ENCODE measurements at regions not wholly inside any gene's neighbourhood (a gene's known extent, or its start where the extent isn't known, plus 50 kb on each side); places are given as distances from the start of the nearest gene placed in this dataset.

GRCh38 chr6:73879501-73880293, 183.7 kb downstream of the CD109 start:
- Histone ChIP-seq H4K20me1 (replicated peaks; ENCODE audit: control insufficient read depth, insufficient read depth, low read length) (no peaks in the 10 kb centered on the region), H3K27ac (ENCODE audit: extremely low read depth, low read depth, low read length) (no peak overlapping the region), H3K9ac (ENCODE audit: insufficient read depth in 1 of 2, low read depth in 2 of 2, low read length in 2 of 2) (no peak overlapping the region), H3K4me3 (no peak overlapping the region), H2AFZ (ENCODE audit: low read depth, low read length) (no peak overlapping the region), H3K36me3 (ENCODE audit: control insufficient read depth, insufficient read depth, low read length) (no peaks in the 10 kb centered on the region; the same call in 2 of the 3 replicates), H3K4me2 (ENCODE audit: insufficient read depth, low read length) (no peak overlapping the region), H3K9me1 (ENCODE audit: control insufficient read depth, insufficient read depth, low read length) (no peaks in the 10 kb centered on the region), H3K27me3 (ENCODE audit: control insufficient read depth in 2 of 2, insufficient read depth in 2 of 2, low read length in 2 of 2) (no peaks in the 10 kb centered on the region), H3K4me1 (replicated peaks in 1 of 2; ENCODE audit: control insufficient read depth in 2 of 2, insufficient read depth in 2 of 2, low read length in 2 of 2) (no peaks in the 10 kb centered on the region), H3K79me2 (ENCODE audit: control insufficient read depth, insufficient read depth, low read length) (no peaks in the 10 kb centered on the region), H3K9me3 (replicated peaks; ENCODE audit: control insufficient read depth, insufficient read depth, low read depth, low read length) (no peaks in the 10 kb centered on the region)
- no peak for DNase-seq (ENCODE audit: extremely low read depth in 1 of 4, low spot score in 3 of 4)
- in situ Hi-C loops (cut with MboI) (no loop called here), intact Hi-C loops (cut with micrococcal nuclease) (no loop called here)
- ATAC-seq: no peak
- TF ChIP-seq MTF1 (CRISPR knock-in tag; IDR thresholded peaks at IDR 0.05; ENCODE audit: borderline replicate concordance): no peak
- TF ChIP-seq POLR2H (tag; IDR thresholded peaks at IDR 0.05; ENCODE audit: low read depth): no peak
- TF ChIP-seq, protein P1, sequence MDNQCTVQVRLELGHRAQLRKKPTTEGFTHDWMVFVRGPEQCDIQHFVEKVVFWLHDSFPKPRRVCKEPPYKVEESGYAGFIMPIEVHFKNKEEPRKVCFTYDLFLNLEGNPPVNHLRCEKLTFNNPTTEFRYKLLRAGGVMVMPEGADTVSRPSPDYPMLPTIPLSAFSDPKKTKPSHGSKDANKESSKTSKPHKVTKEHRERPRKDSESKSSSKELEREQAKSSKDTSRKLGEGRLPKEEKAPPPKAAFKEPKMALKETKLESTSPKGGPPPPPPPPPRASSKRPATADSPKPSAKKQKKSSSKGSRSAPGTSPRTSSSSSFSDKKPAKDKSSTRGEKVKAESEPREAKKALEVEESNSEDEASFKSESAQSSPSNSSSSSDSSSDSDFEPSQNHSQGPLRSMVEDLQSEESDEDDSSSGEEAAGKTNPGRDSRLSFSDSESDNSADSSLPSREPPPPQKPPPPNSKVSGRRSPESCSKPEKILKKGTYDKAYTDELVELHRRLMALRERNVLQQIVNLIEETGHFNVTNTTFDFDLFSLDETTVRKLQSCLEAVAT (IDR thresholded peaks at IDR 0.05): no peak
- TF ChIP-seq, protein P2, sequence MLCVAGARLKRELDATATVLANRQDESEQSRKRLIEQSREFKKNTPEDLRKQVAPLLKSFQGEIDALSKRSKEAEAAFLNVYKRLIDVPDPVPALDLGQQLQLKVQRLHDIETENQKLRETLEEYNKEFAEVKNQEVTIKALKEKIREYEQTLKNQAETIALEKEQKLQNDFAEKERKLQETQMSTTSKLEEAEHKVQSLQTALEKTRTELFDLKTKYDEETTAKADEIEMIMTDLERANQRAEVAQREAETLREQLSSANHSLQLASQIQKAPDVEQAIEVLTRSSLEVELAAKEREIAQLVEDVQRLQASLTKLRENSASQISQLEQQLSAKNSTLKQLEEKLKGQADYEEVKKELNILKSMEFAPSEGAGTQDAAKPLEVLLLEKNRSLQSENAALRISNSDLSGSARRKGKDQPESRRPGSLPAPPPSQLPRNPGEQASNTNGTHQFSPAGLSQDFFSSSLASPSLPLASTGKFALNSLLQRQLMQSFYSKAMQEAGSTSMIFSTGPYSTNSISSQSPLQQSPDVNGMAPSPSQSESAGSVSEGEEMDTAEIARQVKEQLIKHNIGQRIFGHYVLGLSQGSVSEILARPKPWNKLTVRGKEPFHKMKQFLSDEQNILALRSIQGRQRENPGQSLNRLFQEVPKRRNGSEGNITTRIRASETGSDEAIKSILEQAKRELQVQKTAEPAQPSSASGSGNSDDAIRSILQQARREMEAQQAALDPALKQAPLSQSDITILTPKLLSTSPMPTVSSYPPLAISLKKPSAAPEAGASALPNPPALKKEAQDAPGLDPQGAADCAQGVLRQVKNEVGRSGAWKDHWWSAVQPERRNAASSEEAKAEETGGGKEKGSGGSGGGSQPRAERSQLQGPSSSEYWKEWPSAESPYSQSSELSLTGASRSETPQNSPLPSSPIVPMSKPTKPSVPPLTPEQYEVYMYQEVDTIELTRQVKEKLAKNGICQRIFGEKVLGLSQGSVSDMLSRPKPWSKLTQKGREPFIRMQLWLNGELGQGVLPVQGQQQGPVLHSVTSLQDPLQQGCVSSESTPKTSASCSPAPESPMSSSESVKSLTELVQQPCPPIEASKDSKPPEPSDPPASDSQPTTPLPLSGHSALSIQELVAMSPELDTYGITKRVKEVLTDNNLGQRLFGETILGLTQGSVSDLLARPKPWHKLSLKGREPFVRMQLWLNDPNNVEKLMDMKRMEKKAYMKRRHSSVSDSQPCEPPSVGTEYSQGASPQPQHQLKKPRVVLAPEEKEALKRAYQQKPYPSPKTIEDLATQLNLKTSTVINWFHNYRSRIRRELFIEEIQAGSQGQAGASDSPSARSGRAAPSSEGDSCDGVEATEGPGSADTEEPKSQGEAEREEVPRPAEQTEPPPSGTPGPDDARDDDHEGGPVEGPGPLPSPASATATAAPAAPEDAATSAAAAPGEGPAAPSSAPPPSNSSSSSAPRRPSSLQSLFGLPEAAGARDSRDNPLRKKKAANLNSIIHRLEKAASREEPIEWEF (CRISPR knock-in tag; IDR thresholded peaks at IDR 0.05): no peak
- TF ChIP-seq ATF6 (CRISPR knock-in tag; IDR thresholded peaks at IDR 0.05): no peak
- TF ChIP-seq, protein P3, sequence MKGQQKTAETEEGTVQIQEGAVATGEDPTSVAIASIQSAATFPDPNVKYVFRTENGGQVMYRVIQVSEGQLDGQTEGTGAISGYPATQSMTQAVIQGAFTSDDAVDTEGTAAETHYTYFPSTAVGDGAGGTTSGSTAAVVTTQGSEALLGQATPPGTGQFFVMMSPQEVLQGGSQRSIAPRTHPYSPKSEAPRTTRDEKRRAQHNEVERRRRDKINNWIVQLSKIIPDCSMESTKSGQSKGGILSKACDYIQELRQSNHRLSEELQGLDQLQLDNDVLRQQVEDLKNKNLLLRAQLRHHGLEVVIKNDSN (CRISPR knock-in tag; IDR thresholded peaks at IDR 0.05): no peak
- TF ChIP-seq GATAD2A (IDR thresholded peaks at IDR 0.05): no peak
- no peak for TF ChIP-seq CHAMP1 (IDR thresholded peaks at IDR 0.05)
- no peak for TF ChIP-seq ZNF668 (CRISPR knock-in tag; IDR thresholded peaks at IDR 0.05)
- ChIA-PET CTCF (ENCODE audit: low intra/inter-chr PET ratio) (no interaction called here), POLR2A (no interaction called here)
- FAIRE-seq: no peak
- 3% methylated on average over 8 of the region's 8 CpGs for WGBS (ENCODE audit: insufficient coverage, low coverage, missing lambda C conversion rate)
- BruUV-seq (replicated peaks): no TSS peak

All from K562 (cell line).